GM18508 (cell line): ENCODE measurements at regions not wholly inside any gene's neighbourhood (a gene's known extent, or its start where the extent isn't known, plus 50 kb on each side); places are given as distances from the start of the nearest gene placed in this dataset.
"Not testable (repeated sequence)": the region's sequence is repeated elsewhere in the genome, so short reads cannot be mapped to it uniquely, and the experiment has no call there.

Experiments
- ATAC-seq: cut with Tn5 transposase; IDR thresholded peaks from one replicate; pipeline ENCODE4 v1.9.1; 2021; ENCODE audit warnings: moderate number of reproducible peaks; ENCODE audit not compliant: insufficient read depth, unreplicated experiment

DNA sequence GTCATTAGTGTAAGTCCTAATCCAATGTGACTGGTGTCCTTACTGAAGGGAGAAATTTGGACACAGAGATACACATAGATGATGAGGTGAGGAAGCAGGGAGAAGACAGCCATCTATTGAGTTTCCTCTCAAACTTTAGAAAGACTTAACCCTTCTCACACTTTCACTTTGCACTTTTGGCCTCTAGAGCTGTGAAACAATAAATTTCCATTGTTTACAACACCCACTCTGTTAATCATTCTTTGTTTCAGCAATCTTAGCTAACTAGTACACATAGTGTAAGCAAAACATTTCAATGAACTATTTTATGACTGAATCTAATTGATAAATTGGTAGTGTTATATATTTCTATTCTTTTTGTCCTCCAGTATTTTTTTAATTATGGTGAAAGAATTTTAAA, 1092.8 kb upstream of the POT1 start:
- ATAC-seq, result no peak

- no peak for ATAC-seq
These were observed 1087.1 kb upstream of the POT1 start for GRCh38 chr7:126016722-126017121.

GRCh38 chr7:126005064-126005463, 1075.4 kb upstream of the POT1 start:
- ATAC-seq, result no peak

DNA sequence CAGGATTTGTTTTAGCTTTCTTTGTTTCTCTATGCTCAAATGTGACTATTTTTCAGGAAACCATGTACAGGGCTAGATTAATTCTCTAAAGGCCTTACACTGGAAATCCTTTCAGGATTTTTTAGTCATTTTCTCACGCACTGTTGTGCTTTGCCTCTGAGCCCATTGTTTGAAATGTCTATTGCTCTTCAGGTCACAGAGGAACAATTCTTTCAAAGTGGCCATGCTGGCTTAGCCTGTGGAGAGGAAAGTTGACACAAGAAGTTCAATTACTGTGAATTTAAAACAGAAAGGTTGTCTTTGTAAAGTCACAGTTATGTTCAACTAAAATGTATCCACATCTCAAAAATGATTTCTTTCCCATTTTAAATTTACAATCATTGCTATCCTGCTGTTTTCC, 1071.7 kb upstream of the POT1 start:
- ATAC-seq, result no peak

- no peak for ATAC-seq
These were observed 1055.2 kb upstream of the POT1 start for GRCh38 chr7:125984795-125985194.

GRCh38 chr7:125971656-125972055, 1042.0 kb upstream of the POT1 start:
- ATAC-seq, result no peak

GRCh38 chr7:125966278-125967048, 1036.8 kb upstream of the POT1 start:
- ATAC-seq, result no peak

DNA sequence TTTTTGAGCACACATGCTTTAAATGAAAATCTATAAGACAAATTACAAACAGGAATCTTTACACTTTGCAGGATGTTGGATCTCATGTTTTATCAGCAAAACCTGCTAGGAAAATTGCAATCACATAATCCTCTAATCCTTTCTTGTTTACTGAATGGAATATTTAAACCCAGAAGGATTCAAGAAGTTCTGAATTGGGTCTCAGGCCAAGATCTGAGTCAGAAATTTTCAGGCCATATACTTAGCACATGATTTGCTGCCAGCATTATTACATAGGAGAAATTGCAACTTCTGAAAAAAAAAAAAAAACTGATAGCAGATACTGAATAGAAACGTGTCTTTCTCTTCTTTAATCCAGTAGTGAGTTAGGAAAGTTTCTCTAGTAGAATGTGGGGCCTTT, 1005.3 kb upstream of the POT1 start:
- no peak for ATAC-seq

- ATAC-seq, result no peak
These were observed 1004.9 kb upstream of the POT1 start for GRCh38 chr7:125934539-125934938.

- no peak for ATAC-seq
These were observed 1001.2 kb upstream of the POT1 start for GRCh38 chr7:125930848-125931247.

GRCh38 chr7:125927556-125927955, 997.9 kb upstream of the POT1 start:
- ATAC-seq, result no peak

DNA sequence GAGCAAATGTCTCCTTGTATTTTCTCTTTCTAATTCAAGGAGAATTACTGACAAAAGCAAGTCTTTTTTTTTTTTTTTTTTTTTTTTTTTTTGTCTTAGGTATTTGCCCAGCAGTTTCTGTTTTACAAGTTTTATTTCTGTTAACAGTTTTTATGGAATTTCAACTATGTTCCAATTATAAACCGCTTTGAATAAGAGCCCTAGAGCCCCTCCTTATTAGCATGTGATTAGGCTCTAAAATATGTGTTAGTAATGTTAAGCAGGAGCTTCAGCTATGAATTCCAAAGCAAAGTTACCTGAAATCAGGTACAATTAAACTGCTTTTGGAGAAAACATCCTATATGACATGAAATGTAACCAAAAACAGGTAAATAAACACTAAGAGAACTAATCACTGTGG, 997.0 kb upstream of the POT1 start:
- no peak for ATAC-seq

- ATAC-seq, result no peak
These were observed 994.4 kb upstream of the POT1 start for GRCh38 chr7:125924037-125924436.

- ATAC-seq, result not testable (repeated sequence)
These were observed 985.8 kb upstream of the POT1 start for GRCh38 chr7:125915381-125915948.

GRCh38 chr7:125908711-125909110, 979.1 kb upstream of the POT1 start:
- ATAC-seq, result no peak

DNA sequence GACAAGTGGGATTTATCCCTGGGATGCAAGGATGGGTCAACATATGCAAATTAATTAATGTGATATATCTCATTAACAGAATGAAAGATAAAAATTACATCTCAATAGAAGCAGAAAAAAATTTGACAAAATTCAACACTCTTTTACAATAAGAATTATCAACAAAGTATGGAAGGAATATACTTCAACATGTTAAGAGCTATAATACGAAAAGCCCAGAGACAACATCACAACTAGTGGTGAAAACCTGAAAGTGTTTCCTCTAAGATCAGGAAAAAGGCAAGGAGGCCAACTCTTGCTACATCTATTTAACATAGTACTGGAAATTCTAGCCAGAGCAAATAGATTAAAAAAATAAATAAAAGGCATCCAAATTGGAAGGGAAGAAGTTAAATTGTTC, 970.0 kb upstream of the POT1 start:
- ATAC-seq, result no peak

- no peak for ATAC-seq
These were observed 962.8 kb upstream of the POT1 start for GRCh38 chr7:125892434-125892833.

DNA sequence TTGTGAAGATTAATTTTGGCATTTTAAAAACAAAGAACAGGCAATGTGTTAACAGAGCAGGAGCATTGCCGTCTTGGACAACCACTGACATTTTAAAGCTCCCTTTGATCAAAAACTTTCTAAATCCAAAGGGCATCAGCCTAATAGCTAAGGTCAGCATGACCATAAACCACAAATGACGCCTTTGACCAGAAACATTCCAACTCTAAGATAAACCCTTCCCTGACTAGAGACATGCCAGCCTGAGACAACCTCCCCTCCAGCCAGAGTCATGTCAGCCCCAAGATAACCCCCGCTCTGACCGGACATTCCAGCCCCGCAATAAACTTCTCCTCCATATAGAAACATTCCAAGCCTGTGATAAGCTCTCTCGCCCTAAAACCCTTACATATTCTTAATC, 949.4 kb upstream of the POT1 start:
- ATAC-seq, result no peak

- ATAC-seq, result peak; percentile 74
These were observed 948.8 kb upstream of the POT1 start for GRCh38 chr7:125878235-125878956.

DNA sequence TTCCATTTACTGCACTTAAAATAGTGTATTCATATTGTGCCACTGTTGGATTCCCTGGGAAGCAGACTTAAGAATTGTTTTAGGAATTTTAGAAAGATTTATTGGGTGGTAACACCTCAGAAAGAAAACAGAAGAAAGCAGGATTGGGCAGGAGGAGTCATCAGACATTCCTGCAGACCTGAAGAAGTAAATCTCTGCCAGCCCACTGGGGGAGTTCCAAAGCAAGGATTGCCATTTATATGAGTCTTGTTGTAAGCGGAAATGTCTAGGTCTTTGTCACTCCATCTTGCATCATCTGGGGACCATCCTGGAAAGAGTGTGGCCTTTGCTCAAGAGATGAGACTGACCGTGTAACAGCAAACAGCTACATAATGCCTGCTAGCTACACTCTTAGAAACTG, 947.6 kb upstream of the POT1 start:
- ATAC-seq, result no peak

- ATAC-seq, result no peak
These were observed 946.8 kb upstream of the POT1 start for GRCh38 chr7:125876431-125876830.

- ATAC-seq, result no peak
These were observed 941.8 kb upstream of the POT1 start for GRCh38 chr7:125871431-125871830.
